ENCODE measurements at regions not wholly inside any gene's neighbourhood (a gene's known extent, or its start where the extent isn't known, plus 50 kb on each side); places are given as distances from the start of the nearest gene placed in this dataset.

DNA sequence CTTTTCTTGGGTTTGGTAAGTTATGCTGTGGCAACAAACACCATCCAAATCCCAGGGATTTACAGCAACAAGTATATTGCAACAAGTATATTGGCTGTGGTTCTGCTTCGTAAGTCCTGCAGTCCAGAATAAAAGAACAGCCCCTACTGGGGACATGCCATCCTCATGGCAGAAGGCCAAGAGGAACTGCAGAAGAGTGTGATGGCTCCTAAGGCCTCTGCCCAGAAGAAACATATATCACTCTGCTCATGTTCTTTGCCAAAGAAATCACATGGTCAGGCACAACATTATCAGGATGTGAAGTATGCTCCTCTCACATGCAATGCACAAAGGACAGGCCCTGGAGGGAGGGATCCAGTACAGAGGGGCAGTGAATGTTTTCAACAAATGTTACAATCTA lies 159.6 kb upstream of the TAS2R1 start:
- TF ChIP-seq, protein P1, sequence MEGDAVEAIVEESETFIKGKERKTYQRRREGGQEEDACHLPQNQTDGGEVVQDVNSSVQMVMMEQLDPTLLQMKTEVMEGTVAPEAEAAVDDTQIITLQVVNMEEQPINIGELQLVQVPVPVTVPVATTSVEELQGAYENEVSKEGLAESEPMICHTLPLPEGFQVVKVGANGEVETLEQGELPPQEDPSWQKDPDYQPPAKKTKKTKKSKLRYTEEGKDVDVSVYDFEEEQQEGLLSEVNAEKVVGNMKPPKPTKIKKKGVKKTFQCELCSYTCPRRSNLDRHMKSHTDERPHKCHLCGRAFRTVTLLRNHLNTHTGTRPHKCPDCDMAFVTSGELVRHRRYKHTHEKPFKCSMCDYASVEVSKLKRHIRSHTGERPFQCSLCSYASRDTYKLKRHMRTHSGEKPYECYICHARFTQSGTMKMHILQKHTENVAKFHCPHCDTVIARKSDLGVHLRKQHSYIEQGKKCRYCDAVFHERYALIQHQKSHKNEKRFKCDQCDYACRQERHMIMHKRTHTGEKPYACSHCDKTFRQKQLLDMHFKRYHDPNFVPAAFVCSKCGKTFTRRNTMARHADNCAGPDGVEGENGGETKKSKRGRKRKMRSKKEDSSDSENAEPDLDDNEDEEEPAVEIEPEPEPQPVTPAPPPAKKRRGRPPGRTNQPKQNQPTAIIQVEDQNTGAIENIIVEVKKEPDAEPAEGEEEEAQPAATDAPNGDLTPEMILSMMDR (IDR thresholded peaks at IDR 0.05), result no peak
- TF ChIP-seq POLR2A (IDR thresholded peaks at IDR 0.05), result no peak

Data from uterus (tissue), 2 donors.